ENCODE measurements at regions not wholly inside any gene's neighbourhood (a gene's known extent, or its start where the extent isn't known, plus 50 kb on each side); places are given as distances from the start of the nearest gene placed in this dataset.

DNA sequence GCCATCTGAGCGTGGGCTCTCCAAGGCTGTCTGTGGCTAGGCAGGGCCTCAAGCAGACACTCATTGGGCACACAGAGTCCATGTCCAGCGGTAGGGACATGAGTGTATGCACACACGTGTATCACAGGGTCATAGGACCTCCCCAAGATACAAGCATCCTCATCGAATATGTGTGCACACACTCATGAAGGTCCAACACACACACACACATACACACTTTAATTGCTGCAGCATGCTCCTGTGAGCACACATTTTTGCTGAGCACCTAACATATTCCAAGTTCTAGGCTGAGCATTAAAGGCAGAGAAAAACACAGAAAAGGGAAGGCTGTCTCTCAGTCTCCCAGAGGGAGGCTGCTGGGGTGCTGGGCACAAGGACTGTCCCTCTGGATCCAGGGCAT, 59.3 kb upstream of the TBX3 start:
- DNase-seq (ENCODE audit: low read depth) = no peak
- H3K4me3 ChIP-seq (ENCODE audit: control insufficient read depth, low read depth, low read length) = no peak overlapping the region
- TF ChIP-seq, protein P1, sequence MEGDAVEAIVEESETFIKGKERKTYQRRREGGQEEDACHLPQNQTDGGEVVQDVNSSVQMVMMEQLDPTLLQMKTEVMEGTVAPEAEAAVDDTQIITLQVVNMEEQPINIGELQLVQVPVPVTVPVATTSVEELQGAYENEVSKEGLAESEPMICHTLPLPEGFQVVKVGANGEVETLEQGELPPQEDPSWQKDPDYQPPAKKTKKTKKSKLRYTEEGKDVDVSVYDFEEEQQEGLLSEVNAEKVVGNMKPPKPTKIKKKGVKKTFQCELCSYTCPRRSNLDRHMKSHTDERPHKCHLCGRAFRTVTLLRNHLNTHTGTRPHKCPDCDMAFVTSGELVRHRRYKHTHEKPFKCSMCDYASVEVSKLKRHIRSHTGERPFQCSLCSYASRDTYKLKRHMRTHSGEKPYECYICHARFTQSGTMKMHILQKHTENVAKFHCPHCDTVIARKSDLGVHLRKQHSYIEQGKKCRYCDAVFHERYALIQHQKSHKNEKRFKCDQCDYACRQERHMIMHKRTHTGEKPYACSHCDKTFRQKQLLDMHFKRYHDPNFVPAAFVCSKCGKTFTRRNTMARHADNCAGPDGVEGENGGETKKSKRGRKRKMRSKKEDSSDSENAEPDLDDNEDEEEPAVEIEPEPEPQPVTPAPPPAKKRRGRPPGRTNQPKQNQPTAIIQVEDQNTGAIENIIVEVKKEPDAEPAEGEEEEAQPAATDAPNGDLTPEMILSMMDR (IDR thresholded peaks at IDR 0.05; ENCODE audit: control insufficient read depth, insufficient read depth, low read depth, low read length, missing control alignments) = no peak

DNA sequence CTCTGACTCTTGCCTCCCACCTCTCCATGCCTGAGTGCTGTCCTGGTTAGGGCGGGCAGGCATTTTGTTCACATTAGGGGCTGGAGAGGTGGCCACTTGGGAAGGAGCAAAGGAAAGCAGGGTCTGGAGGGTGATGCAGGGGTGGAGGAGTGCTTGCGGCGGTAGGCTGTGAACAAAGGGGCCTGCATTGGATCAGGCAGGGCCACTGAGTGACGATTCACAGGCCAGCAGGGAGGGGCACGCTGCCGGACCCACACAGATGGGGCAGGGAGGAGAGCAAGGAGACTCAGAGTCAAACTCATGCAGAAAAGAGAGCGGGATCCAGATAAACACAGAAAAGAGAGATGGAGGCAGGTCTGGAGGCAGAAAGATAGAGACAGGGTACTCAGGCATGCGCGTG, 58.4 kb upstream of the TBX3 start:
- TF ChIP-seq, protein P1 (IDR thresholded peaks at IDR 0.05; ENCODE audit: control insufficient read depth, insufficient read depth, low read depth, low read length, missing control alignments) = no peak

DNA sequence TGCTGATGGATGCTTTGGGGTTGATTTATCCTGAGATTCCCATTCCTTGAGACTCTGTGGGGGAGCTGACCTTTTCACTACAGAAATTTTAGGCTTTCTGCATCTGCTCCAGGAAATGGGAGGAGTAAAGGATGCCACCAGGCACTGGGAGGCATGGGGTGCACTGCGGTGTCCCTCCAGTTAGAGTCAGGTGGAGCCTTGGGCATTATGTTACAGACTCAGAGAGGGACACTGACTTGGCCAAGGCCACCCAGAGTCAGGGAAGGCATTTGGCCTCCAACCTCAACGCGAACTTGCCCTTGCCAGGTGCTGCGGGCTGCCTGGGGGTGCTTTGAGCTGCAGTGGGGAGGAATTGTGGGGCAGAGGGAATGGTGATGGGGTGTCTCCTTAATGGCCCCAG, 58.0 kb upstream of the TBX3 start:
- no peak for DNase-seq (ENCODE audit: low read depth)
- H3K4me3 ChIP-seq (ENCODE audit: control insufficient read depth, low read depth, low read length) = no peak overlapping the region
- TF ChIP-seq, protein P1 (IDR thresholded peaks at IDR 0.05; ENCODE audit: control insufficient read depth, insufficient read depth, low read depth, low read length, missing control alignments) = no peak

More for the DNA sequence above, 58.4 kb upstream of the TBX3 start:
- no peak overlapping the region for H3K4me3 ChIP-seq (ENCODE audit: control insufficient read depth, low read depth, low read length)
- DNase-seq (ENCODE audit: low read depth) = no peak

DNA sequence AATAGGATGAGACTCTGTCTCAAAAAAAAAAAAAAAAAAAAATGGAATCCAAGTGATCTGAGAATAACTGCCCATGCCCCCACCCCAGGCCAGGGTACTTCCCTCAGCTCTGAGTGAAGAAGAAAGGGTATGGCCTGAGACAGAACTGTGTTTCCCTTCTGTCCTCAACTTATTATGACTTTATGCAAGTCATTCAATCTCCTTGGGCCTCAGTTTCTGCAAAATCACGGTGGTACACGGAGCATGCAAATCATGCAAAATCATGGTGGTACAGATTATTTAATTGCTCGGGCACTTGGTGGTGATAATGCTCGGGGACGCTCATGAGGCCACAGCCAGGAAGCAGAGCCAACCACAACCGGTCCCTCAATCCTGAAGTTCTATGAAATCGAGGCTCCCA, 56.5 kb upstream of the TBX3 start:
- no peak for DNase-seq (ENCODE audit: low read depth)
- no peak overlapping the region for H3K4me3 ChIP-seq (ENCODE audit: control insufficient read depth, low read depth, low read length)
- TF ChIP-seq, protein P1 (IDR thresholded peaks at IDR 0.05; ENCODE audit: control insufficient read depth, insufficient read depth, low read depth, low read length, missing control alignments) = no peak

DNA sequence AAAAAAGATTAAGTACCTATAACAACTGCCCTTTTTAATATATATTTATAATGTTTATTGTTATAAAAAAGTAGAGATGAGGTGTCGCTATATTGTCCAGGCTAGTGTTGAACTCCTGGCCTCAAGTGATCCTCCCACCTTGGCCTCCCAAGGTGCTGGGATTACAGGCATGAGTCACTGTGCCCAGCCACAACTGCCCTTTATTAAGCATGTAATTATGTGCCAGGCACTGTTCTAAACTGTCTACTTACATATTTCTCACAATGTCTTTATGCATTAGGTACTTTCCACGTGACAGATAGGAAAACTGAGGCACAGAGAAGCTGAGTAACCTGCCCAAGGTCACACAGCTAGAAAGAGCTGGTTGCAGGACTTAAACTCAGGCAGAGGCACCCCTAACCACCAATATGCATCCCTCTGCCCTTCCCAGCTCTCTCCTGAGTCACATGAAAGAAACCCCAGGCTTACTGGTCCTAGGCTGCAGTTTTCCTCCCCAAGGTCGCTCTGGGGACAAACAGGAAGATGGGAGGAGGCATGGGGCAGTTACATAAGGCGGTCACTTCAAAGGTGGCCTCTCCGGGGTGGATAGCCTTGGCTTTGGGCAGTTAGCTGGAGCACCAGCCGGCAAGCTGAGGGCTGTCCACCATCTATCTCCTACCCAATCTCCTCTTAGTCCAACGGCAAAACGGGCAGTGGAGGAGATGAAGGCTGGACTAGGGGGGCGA, 54.6 kb upstream of the TBX3 start:
- TF ChIP-seq, protein P1 (IDR thresholded peaks at IDR 0.05; ENCODE audit: control insufficient read depth, insufficient read depth, low read depth, low read length, missing control alignments) = no peak
- no peak for DNase-seq (ENCODE audit: low read depth)

DNA sequence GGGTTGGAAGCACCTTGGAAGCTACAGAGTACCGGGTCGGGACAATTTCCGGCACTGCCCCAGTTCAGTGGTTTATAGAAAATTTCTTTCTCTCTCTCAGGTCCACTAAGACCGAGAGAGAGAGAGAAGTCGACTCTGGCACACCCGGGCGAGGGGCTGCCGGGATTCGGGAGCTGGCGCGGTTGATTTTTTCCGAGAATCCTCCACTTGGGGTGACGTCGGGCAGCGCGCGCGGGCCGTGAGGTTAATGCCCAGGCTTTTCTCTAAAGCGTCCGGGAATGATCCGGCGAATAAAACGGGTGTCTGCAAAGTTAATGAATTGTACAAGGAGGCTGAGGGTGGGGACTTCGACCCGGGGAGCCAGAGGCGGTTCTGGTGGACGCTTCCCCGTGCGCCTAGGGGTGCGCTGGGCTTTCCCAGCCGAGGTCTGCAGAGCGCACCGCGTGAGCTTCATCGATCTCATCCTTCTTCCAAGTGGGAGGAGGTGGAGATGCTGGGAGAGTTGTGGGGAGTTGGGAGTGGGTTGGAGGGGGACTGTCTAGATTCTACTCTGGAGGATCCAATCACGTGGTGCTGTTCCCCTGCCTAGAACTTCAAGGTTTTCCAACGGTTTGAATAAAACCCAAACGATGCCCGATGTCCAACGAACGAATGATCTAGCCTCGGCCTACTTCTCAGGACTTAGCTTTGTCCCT, 51.9 kb upstream of the TBX3 start:
- no peak overlapping the region for H3K4me3 ChIP-seq (ENCODE audit: control insufficient read depth, low read depth, low read length)
- no peak for DNase-seq (ENCODE audit: low read depth)
- TF ChIP-seq, protein P1 (IDR thresholded peaks at IDR 0.05; ENCODE audit: control insufficient read depth, insufficient read depth, low read depth, low read length, missing control alignments) = no peak

More for the DNA sequence above, 54.6 kb upstream of the TBX3 start:
- H3K4me3 ChIP-seq (ENCODE audit: control insufficient read depth, low read depth, low read length) = no peak overlapping the region
